ENCODE measurements at regions not wholly inside any gene's neighbourhood (a gene's known extent, or its start where the extent isn't known, plus 50 kb on each side); places are given as distances from the start of the nearest gene placed in this dataset.

GRCh38 chr5:2283481-2284045 is 400.8 kb upstream of the IRX4 start:
- no peak for DNase-seq

- no peak for DNase-seq
These were observed 400.2 kb upstream of the IRX4 start for GRCh38 chr5:2282893-2283292.

- no peak for DNase-seq
These were observed 399.4 kb upstream of the IRX4 start for GRCh38 chr5:2282034-2282690.

GRCh38 chr5:2281446-2281845 is 398.7 kb upstream of the IRX4 start:
- DNase-seq: no peak

- DNase-seq: no peak
These were observed 397.6 kb upstream of the IRX4 start for GRCh38 chr5:2280318-2280717.

GRCh38 chr5:2278825-2279456 is 396.2 kb upstream of the IRX4 start:
- DNase-seq: no peak

- no peak for DNase-seq
These were observed 395.2 kb upstream of the IRX4 start for GRCh38 chr5:2277886-2278285.

- no peak for DNase-seq
These were observed 393.4 kb upstream of the IRX4 start for GRCh38 chr5:2276101-2276500.

- DNase-seq: no peak
These were observed 390.0 kb upstream of the IRX4 start for GRCh38 chr5:2272755-2273154.

GRCh38 chr5:2272039-2272438 is 389.3 kb upstream of the IRX4 start:
- DNase-seq: no peak

GRCh38 chr5:2271316-2271715 is 388.6 kb upstream of the IRX4 start:
- no peak for DNase-seq

- no peak for DNase-seq
These were observed 387.7 kb upstream of the IRX4 start for GRCh38 chr5:2270467-2270866.

- no peak for DNase-seq
These were observed 386.9 kb upstream of the IRX4 start for GRCh38 chr5:2269656-2270055.

GRCh38 chr5:2267991-2268390 is 385.3 kb upstream of the IRX4 start:
- DNase-seq: no peak

- DNase-seq: no peak
These were observed 384.0 kb upstream of the IRX4 start for GRCh38 chr5:2266641-2267240.

GRCh38 chr5:2265341-2265740 is 382.6 kb upstream of the IRX4 start:
- DNase-seq: no peak

GRCh38 chr5:2263763-2264162 is 381.0 kb upstream of the IRX4 start:
- no peak for DNase-seq

GRCh38 chr5:2262620-2263019 is 379.9 kb upstream of the IRX4 start:
- DNase-seq: no peak

- DNase-seq: no peak
These were observed 378.4 kb upstream of the IRX4 start for GRCh38 chr5:2261004-2261703.

GRCh38 chr5:2260211-2261003 is 377.7 kb upstream of the IRX4 start:
- no peak for DNase-seq

- DNase-seq: no peak
These were observed 376.9 kb upstream of the IRX4 start for GRCh38 chr5:2259494-2260107.

GRCh38 chr5:2258861-2259260 is 376.1 kb upstream of the IRX4 start:
- DNase-seq: no peak
